ENCODE measurements at regions not wholly inside any gene's neighbourhood (a gene's known extent, or its start where the extent isn't known, plus 50 kb on each side); places are given as distances from the start of the nearest gene placed in this dataset.

- ATAC-seq (ENCODE audit: low read depth) (no peak), DNase-seq (no peak)
- Histone ChIP-seq H3K36me3 (ENCODE audit: control insufficient read depth, insufficient read depth, low read length) (no peaks in the 10 kb centered on the region), H2BK15ac (ENCODE audit: low read depth, low read length) (no peak overlapping the region), H3K14ac (replicated peaks; ENCODE audit: low read depth, low read length) (no peak overlapping the region), H3K23ac (ENCODE audit: low read depth, low read length) (no peak overlapping the region), H3K4me1 (ENCODE audit: control insufficient read depth, insufficient read depth, low read length) (no peaks in the 10 kb centered on the region), H2AK5ac (ENCODE audit: low read depth, low read length) (no peak overlapping the region), H3K4me2 (ENCODE audit: low read depth, low read length) (no peak overlapping the region), H2BK5ac (ENCODE audit: low read depth, low read length, poor library complexity, severe bottlenecking) (no peak overlapping the region), H4K20me1 (ENCODE audit: insufficient read depth, low read length) (no peaks in the 10 kb centered on the region), H3K4me3 (ENCODE audit: insufficient read depth, low read depth, low read length) (no peak overlapping the region), H2BK120ac (ENCODE audit: low read depth, low read length) (no peak overlapping the region), H3K27ac (ENCODE audit: insufficient read depth, low read length) (no peak overlapping the region), H2AFZ (replicated peaks; ENCODE audit: low read length, poor library complexity) (no peak overlapping the region), H3K9me3 (ENCODE audit: control insufficient read depth, insufficient read depth, low read length) (no peaks in the 10 kb centered on the region), H3K9me1 (ENCODE audit: insufficient read depth, low read length) (no peaks in the 10 kb centered on the region), H4K8ac (ENCODE audit: low read depth in 2 of 2, low read length in 2 of 2) (no peak overlapping the region), H3K56ac (ENCODE audit: extremely low read depth, insufficient read depth, low read length) (no peak overlapping the region), H3K9ac (ENCODE audit: low read depth, low read length) (no peak overlapping the region), H2BK20ac (ENCODE audit: low read depth, low read length) (no peak overlapping the region), H3K79me1 (ENCODE audit: low read depth in 1 of 2, low read length in 2 of 2) (no peaks in the 10 kb centered on the region), H3K27me3 (ENCODE audit: control insufficient read depth, insufficient read depth, low read length) (no peaks in the 10 kb centered on the region), H3K4ac (ENCODE audit: low read depth, low read length) (no peak overlapping the region), H4K5ac (ENCODE audit: low read depth, low read length) (no peak overlapping the region), H2AK9ac (replicated peaks; ENCODE audit: low read depth, low read length, poor library complexity) (no peak overlapping the region), H3K18ac (ENCODE audit: low read depth, low read length) (no peak overlapping the region), H4K91ac (ENCODE audit: insufficient read depth, low read depth, low read length) (no peak overlapping the region)
- intact Hi-C loops (cut with micrococcal nuclease) (no loop called here), dilution Hi-C loops (cut with HindIII; ENCODE audit: low sequenced_read_pairs, unreplicated experiment) (no loop called here), in situ Hi-C loops (cut with MboI; ENCODE audit: low sequenced_read_pairs) (no loop called here)
- BruUV-seq (replicated peaks): no TSS peak
- no peak for TF ChIP-seq RAD21 (IDR thresholded peaks at IDR 0.05; ENCODE audit: low read length)
- TF ChIP-seq USF2 (IDR thresholded peaks at IDR 0.05; ENCODE audit: low read depth, low read length): no peak
- TF ChIP-seq BHLHE40 (IDR thresholded peaks at IDR 0.05; ENCODE audit: low read depth, low read length): no peak
- no peak for TF ChIP-seq MAFK (IDR thresholded peaks at IDR 0.05; ENCODE audit: low read depth, low read length)
- no peak for TF ChIP-seq RCOR1 (IDR thresholded peaks at IDR 0.05; ENCODE audit: insufficient replicate concordance, low read length)
- TF ChIP-seq ELK1 (IDR thresholded peaks at IDR 0.05; ENCODE audit: borderline replicate concordance, low read depth, low read length): no peak
- TF ChIP-seq CHD1 (IDR thresholded peaks at IDR 0.05; ENCODE audit: low read depth, low read length): no peak
- TF ChIP-seq MAZ (IDR thresholded peaks at IDR 0.05; ENCODE audit: borderline replicate concordance, low read depth, low read length): no peak
- no peak for TF ChIP-seq POLR2A (IDR thresholded peaks at IDR 0.05; ENCODE audit: low read depth, low read length)
- no peak for TF ChIP-seq MXI1 (IDR thresholded peaks at IDR 0.05; ENCODE audit: borderline replicate concordance, low read depth, low read length)
- TF ChIP-seq FOS (IDR thresholded peaks at IDR 0.05; ENCODE audit: low read depth, low read length): no peak
- TF ChIP-seq RFX5 (IDR thresholded peaks at IDR 0.05; ENCODE audit: low read depth, low read length): no peak
- TF ChIP-seq CTCF (conservative IDR thresholded peaks at IDR 0.05; ENCODE audit: low read depth, low read length): no peak
- ChIA-PET POLR2A (ENCODE audit: unreplicated experiment) (no interaction called here), CTCF (interaction anchor here (0.7 kb wide), 1 partner anchor 61 kb away, joined by 3 read pairs; no protein-coding TSS in a partner anchor)
- WGBS, 2 experiments (ENCODE audit: extremely low coverage in 2 of 2, insufficient read length in 1 of 2): no CpG with 5 or more reads among the region's 3 CpGs
Measured at GRCh38 chr18:27666016-27666415, 480.9 kb upstream of the CHST9 start.
